PC-9 (cell line): ENCODE measurements at regions not wholly inside any gene's neighbourhood (a gene's known extent, or its start where the extent isn't known, plus 50 kb on each side); places are given as distances from the start of the nearest gene placed in this dataset.
A peak's percentile ranks its signal among the peaks of the same experiment; 100 is the strongest.
"Not testable (repeated sequence)": the region's sequence is repeated elsewhere in the genome, so short reads cannot be mapped to it uniquely, and the experiment has no call there.

Source experiments
- BruUV-seq: library from RNA; stranded (reverse); fragments of 400-500 nt; replicated peaks from 2 replicates; lab custom pipeline; 2021; lab: Mats Ljungman, UMichigan
- CTCF ChIA-PET: fragments of 300-600 bp; sonication (Branson Sonifier 250); formaldehyde crosslinking; loops from one replicate; lab custom pipeline; 2022; ENCODE audit warnings: antibody characterized with exemption; lab: Charles Lee
- POLR2A ChIA-PET: fragments of 300-600 bp; sonication (Branson Sonifier 250); formaldehyde crosslinking; loops from one replicate; lab custom pipeline; 2022; ENCODE audit warnings: antibody characterized with exemption; ENCODE audit not compliant: unreplicated experiment; lab: Charles Lee
- DNase-seq, 2 experiments: peaks; one replicate each; pipeline versions ENCODE4 v3.0.0 to v3.0.0-alpha.2; 2015 to 2022; ENCODE audit warnings: mixed read lengths in 1 of 2
- H2AFZ ChIP-seq: fragments of 200-600 bp; sonication (generic); 2 replicates; pipeline ENCODE4 v1.8.1; 2017; ENCODE audit warnings: antibody characterized with exemption
- H3F3A ChIP-seq: fragments of 200-600 bp; sonication (generic); 2 replicates; pipeline ENCODE4 v1.8.1; 2017; ENCODE audit warnings: antibody characterized with exemption, mild to moderate bottlenecking, low read depth; ENCODE audit not compliant: insufficient read depth
- H3K27ac ChIP-seq: fragments of 200-600 bp; sonication (generic); 2 replicates; pipeline ENCODE4 v1.6.1; 2016; ENCODE audit warnings: mixed run types
- H3K27me3 ChIP-seq: fragments of 200-600 bp; sonication (generic); 2 replicates; pipeline ENCODE4 v1.6.1; 2016; ENCODE audit warnings: low read depth, mixed run types; ENCODE audit not compliant: insufficient read depth
- H3K36me3 ChIP-seq: fragments of 200-600 bp; sonication (generic); 2 replicates; pipeline ENCODE4 v1.6.1; 2016; ENCODE audit warnings: low read depth, mixed run types
- H3K4me1 ChIP-seq: fragments of 200-600 bp; sonication (generic); replicated peaks from 2 replicates; pipeline ENCODE4 v1.6.1; 2016; ENCODE audit warnings: mixed run types; ENCODE audit not compliant: insufficient read depth
- H3K4me2 ChIP-seq: fragments of 200-600 bp; sonication (generic); 2 replicates; pipeline ENCODE4 v1.6.1; 2017; ENCODE audit warnings: mixed run types
- H3K4me3 ChIP-seq: fragments of 200-600 bp; sonication (generic); 2 replicates; pipeline ENCODE4 v1.6.1; 2016; ENCODE audit warnings: mixed run types
- H3K79me2 ChIP-seq: fragments of 200-600 bp; sonication (generic); 2 replicates; pipeline ENCODE4 v1.6.1; 2017; ENCODE audit warnings: low read depth, mixed run types
- H3K9me2 ChIP-seq: fragments of 200-600 bp; sonication (generic); 2 replicates; pipeline ENCODE4 v1.8.1; 2017; ENCODE audit warnings: mild to moderate bottlenecking; ENCODE audit not compliant: insufficient read depth
- H3K9me3 ChIP-seq: fragments of 200-600 bp; sonication (generic); 2 replicates; pipeline ENCODE4 v1.8.1; 2016; ENCODE audit warnings: low read depth; ENCODE audit not compliant: insufficient read depth
- H4K20me1 ChIP-seq: fragments of 200-600 bp; sonication (generic); 2 replicates; pipeline ENCODE4 v1.8.1; 2017; ENCODE audit not compliant: insufficient read depth
- EZH2 ChIP-seq: fragments of 200-600 bp; sonication (generic); IDR thresholded peaks from 2 replicates; pipeline ENCODE4 v1.8.0; 2017; ENCODE audit warnings: antibody characterized with exemption, low read depth
- intact Hi-C: fragments of 100-400 bp; cut with micrococcal nuclease; formaldehyde crosslinking; loops from one replicate; pipeline ENCODE4 v1.10.0; 2022; ENCODE audit not compliant: unreplicated experiment
- TF ChIP-seq, protein P1 (sequence below): fragments of 200-600 bp; sonication (generic); conservative IDR thresholded peaks from 2 replicates; pipeline ENCODE4 v1.6.1; 2017; ENCODE audit warnings: mixed run types, antibody characterized with exemption, mild to moderate bottlenecking, moderate library complexity

DNA sequence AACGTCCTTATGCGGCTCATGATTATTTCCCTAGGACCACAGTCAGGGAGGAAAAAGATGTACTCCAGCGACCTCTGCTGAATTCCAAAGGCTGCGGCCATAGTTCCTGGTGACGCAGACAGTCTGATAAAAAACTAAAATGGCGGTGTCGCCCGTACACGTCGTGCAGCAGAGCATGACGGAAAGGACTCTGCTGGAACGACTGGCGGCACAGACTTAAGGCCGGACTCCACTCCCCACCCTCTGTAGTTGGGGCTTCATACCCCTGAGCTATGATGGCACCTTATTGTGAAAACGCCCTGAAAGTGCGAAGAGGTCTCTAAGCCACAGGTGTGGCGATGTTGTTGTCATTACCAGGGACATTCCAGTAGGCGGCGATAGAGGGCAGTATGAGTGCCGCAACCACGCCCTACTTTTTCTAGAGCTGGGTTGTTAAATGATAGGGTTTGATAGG is 90.0 kb upstream of the EDA2R start:
- TF ChIP-seq, protein P1, sequence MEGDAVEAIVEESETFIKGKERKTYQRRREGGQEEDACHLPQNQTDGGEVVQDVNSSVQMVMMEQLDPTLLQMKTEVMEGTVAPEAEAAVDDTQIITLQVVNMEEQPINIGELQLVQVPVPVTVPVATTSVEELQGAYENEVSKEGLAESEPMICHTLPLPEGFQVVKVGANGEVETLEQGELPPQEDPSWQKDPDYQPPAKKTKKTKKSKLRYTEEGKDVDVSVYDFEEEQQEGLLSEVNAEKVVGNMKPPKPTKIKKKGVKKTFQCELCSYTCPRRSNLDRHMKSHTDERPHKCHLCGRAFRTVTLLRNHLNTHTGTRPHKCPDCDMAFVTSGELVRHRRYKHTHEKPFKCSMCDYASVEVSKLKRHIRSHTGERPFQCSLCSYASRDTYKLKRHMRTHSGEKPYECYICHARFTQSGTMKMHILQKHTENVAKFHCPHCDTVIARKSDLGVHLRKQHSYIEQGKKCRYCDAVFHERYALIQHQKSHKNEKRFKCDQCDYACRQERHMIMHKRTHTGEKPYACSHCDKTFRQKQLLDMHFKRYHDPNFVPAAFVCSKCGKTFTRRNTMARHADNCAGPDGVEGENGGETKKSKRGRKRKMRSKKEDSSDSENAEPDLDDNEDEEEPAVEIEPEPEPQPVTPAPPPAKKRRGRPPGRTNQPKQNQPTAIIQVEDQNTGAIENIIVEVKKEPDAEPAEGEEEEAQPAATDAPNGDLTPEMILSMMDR: peak; percentile 69
- TF ChIP-seq EZH2: no peak
- Histone ChIP-seq H3K4me1 (no peaks in the 10 kb centered on the region), H2AFZ (peak overlapping the region; percentile 70; the same call in 1 of the 2 replicates), H3F3A (no peaks in the 10 kb centered on the region), H3K27ac (no peak overlapping the region), H3K4me2 (peak overlapping the region; percentile 57), H3K79me2 (no peaks in the 10 kb centered on the region), H3K9me3 (no peaks in the 10 kb centered on the region), H3K4me3 (peak overlapping the region; percentile 47; the same call in 1 of the 2 replicates), H3K36me3 (no peaks in the 10 kb centered on the region), H4K20me1 (no peaks in the 10 kb centered on the region), H3K27me3 (no peaks in the 10 kb centered on the region), H3K9me2 (no peaks in the 10 kb centered on the region)
- POLR2A ChIA-PET: no interaction called here
- no TSS peak for BruUV-seq
- peak; percentile 8 to 37 for DNase-seq
- CTCF ChIA-PET: no interaction called here
- intact Hi-C loops: no loop called here

DNA sequence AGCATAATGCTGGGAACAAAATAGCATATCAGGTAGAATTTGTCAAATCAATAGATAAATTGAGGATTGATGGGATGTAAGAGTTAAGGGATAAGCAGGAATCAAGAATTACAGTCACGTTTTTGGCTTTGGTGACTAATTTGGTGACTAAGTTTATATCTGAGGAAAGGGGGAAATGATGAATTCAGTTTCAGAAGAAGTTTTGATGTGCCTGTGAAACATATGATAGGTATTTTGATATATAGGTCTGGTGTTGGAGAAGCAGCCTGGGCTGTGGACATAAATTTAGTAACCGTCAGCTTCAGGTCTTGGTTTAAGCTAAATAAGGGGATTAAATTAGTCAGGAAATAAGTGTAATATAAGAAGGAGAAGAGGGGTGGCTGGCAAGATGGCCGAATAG is 79.0 kb upstream of the EDA2R start:
- Histone ChIP-seq H4K20me1 (no peaks in the 10 kb centered on the region), H3K27me3 (no peaks in the 10 kb centered on the region), H3K36me3 (no peaks in the 10 kb centered on the region), H3K9me2 (no peaks in the 10 kb centered on the region), H3F3A (no peaks in the 10 kb centered on the region), H3K27ac (no peak overlapping the region), H2AFZ (no peak overlapping the region), H3K9me3 (no peaks in the 10 kb centered on the region), H3K4me2 (no peak overlapping the region), H3K79me2 (no peaks in the 10 kb centered on the region), H3K4me1 (no peaks in the 10 kb centered on the region), H3K4me3 (no peak overlapping the region)
- TF ChIP-seq EZH2: no peak
- TF ChIP-seq, protein P1: no peak
- no peak for DNase-seq
- ChIA-PET POLR2A (no interaction called here), CTCF (no interaction called here)
- BruUV-seq: no TSS peak
- intact Hi-C loops: no loop called here

DNA sequence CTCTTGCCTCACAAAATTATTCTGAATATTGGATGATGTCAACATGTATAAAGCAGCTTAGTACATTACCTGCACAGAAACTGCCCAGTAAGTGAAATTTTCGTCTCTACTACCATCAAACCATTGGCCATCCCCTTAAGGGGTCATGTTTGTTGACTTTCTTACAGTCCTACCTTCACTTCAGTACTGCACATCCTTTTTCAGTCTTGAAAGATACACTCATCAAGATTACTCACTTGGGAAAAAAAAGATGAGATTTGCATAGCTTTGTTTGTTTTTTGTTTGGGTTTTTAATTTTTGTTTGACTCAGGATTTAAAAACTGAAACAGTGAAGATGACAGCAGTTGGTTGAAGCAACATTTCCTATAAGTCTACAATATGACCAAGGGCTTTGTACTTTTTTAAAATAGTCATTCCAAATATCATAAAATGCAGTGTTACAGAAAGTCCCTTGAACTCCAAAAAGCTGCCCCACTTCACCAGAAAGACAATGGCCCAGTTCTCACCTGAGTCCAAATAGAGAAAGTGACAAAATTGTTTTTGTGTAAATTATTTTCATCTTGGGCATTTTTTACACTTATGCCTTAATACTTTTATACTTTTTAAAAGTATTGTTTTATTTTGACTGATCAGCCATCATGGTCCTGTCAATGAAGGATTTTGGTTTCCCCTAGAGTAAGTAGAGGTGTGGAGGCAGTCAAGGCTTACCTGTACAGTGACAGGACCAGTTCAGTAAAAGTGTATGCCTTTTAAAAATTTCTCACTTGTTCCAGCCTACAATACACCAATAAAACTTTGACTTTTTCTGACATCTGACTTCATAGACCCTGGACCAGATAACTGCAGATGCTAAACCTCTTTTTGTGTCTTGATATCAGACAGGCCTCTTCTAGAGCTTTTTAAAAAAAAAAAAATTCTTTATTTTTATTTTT is 59.7 kb upstream of the EDA2R start:
- Histone ChIP-seq H2AFZ (no peak overlapping the region), H3K79me2 (no peaks in the 10 kb centered on the region), H4K20me1 (no peaks in the 10 kb centered on the region), H3K9me2 (no peaks in the 10 kb centered on the region), H3K27ac (no peak overlapping the region), H3K9me3 (no peaks in the 10 kb centered on the region), H3K4me3 (no peak overlapping the region), H3K36me3 (no peaks in the 10 kb centered on the region), H3K4me1 (no peaks in the 10 kb centered on the region), H3K27me3 (no peaks in the 10 kb centered on the region), H3K4me2 (no peak overlapping the region), H3F3A (no peaks in the 10 kb centered on the region)
- TF ChIP-seq, protein P1: no peak
- POLR2A ChIA-PET: no interaction called here
- CTCF ChIA-PET: no interaction called here
- intact Hi-C loops: no loop called here
- BruUV-seq: no TSS peak
- no peak for DNase-seq

DNA sequence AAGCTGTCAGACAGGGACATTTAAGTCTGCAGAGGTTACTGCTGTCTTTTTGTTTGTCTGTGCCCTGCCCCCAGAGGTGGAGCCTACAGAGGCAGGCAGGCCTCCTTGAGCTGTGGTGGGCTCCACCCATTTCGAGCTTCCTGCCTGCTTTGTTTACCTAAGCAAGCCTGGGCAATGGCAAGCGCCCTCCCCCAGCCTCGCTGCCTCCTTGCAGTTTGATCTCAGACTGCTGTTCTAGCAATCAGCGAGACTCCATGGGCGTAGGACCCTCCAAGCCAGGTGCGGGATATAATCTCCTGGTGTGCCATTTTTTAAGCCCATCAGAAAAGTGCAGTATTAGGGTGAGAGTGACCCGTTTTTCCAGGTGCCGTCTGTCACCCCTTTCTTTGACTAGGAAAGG is 53.6 kb upstream of the EDA2R start:
- H3K9me3 ChIP-seq, CTCF ChIA-PET, H3F3A ChIP-seq, H3K36me3 ChIP-seq, BruUV-seq, POLR2A ChIA-PET, H3K27me3 ChIP-seq, H4K20me1 ChIP-seq, H3K9me2 ChIP-seq, H3K4me1 ChIP-seq, DNase-seq, intact Hi-C loops, H3K4me2 ChIP-seq, H2AFZ ChIP-seq, H3K4me3 ChIP-seq, H3K27ac ChIP-seq, H3K79me2 ChIP-seq: not testable (repeated sequence)
